Endothelial cell of umbilical vein (primary cell): ENCODE measurements at regions not wholly inside any gene's neighbourhood (a gene's known extent, or its start where the extent isn't known, plus 50 kb on each side); places are given as distances from the start of the nearest gene placed in this dataset.

ENCODE experiments used
- BruUV-seq: library from RNA; stranded (reverse); fragments of 400-500 nt; replicated peaks from 2 replicates; lab custom pipeline; 2021; lab: Mats Ljungman, UMichigan
- CTCF ChIA-PET: fragments of 300-600, 350-600 bp; sonication (Branson Sonifier 250); formaldehyde crosslinking; loops from one replicate; lab custom pipeline; 2021; ENCODE audit warnings: antibody characterized with exemption, inconsistent platforms; lab: Charles Lee
- POLR2A ChIA-PET: fragments of 300-600, 350-600 bp; sonication (Branson Sonifier 250); formaldehyde crosslinking; loops from one replicate; lab custom pipeline; 2021; ENCODE audit warnings: antibody characterized with exemption, inconsistent platforms; lab: Charles Lee
- DNase-seq: peaks from one replicate; pipeline ENCODE4 v3.0.0-alpha.2; 2011; ENCODE audit warnings: low read depth, low spot score
- FAIRE-seq: peaks from 2 replicates; lab custom pipeline; 2011; peaks lifted over from hg19 to GRCh38; lab: Jason Lieb, UNC
- H2AFZ ChIP-seq: 2 replicates; pipeline ENCODE4 v1.6.0; 2012; ENCODE audit warnings: low read depth, low read length, control low read depth, inconsistent platforms
- H3K27ac ChIP-seq: 2 replicates; pipeline ENCODE4 v1.5.1; 2011; ENCODE audit warnings: low read depth, mild to moderate bottlenecking, control low read depth, low read length, moderate library complexity; ENCODE audit not compliant: insufficient read depth
- H3K27me3 ChIP-seq, 2 experiments: 2 replicates each; pipeline versions ENCODE4 v1.6.0 to v1.6.1; 2011; ENCODE audit warnings: low read length in 2 of 2, mixed read lengths in 1 of 2; ENCODE audit not compliant: control insufficient read depth in 2 of 2, insufficient read depth in 2 of 2
- H3K36me3 ChIP-seq, 2 experiments: 2 replicates in 1 of 2; 3 replicates in 1 of 2; pipeline ENCODE4 v1.5.1; 2011; ENCODE audit warnings: low read length in 2 of 2, mild to moderate bottlenecking in 1 of 2, moderate library complexity in 1 of 2; ENCODE audit not compliant: control insufficient read depth in 2 of 2, insufficient read depth in 2 of 2; ENCODE audit errors: extremely low read depth in 1 of 2
- H3K4me1 ChIP-seq: 3 replicates; pipeline ENCODE4 v1.5.1; 2011; ENCODE audit warnings: mild to moderate bottlenecking, low read length; ENCODE audit not compliant: control insufficient read depth, insufficient read depth; ENCODE audit errors: extremely low read depth
- H3K4me2 ChIP-seq: 2 replicates; pipeline ENCODE4 v1.6.1; 2011; ENCODE audit warnings: low read length, control low read depth, mixed read lengths; ENCODE audit not compliant: insufficient read depth
- H3K4me3 ChIP-seq, 3 experiments: fragments of 200-600 bp in 1 of 3; sonication (generic), shearing (Covaris generic) in 1 of 3; replicated peaks in 1 of 3; 2 replicates each; pipeline ENCODE4 v1.5.1; 2011 to 2016; ENCODE audit warnings: control low read depth in 3 of 3, low read length in 3 of 3, mild to moderate bottlenecking in 2 of 3, inconsistent platforms in 1 of 3, low read depth in 1 of 3, moderate library complexity in 1 of 3; ENCODE audit not compliant: insufficient read depth in 1 of 3
- H3K79me2 ChIP-seq: 2 replicates; pipeline ENCODE4 v1.6.0; 2012; ENCODE audit warnings: low read length, inconsistent platforms; ENCODE audit not compliant: control insufficient read depth, insufficient read depth
- H3K9ac ChIP-seq: replicated peaks from 2 replicates; pipeline ENCODE3; 2011; ENCODE audit warnings: low read length, control low read depth; ENCODE audit not compliant: insufficient read depth; ENCODE audit errors: extremely low read depth
- H3K9me1 ChIP-seq: replicated peaks from 3 replicates; pipeline ENCODE4 v1.6.0; 2011; ENCODE audit warnings: mild to moderate bottlenecking, low read length; ENCODE audit not compliant: control insufficient read depth, insufficient read depth; ENCODE audit errors: extremely low read depth
- H3K9me3 ChIP-seq: replicated peaks from 2 replicates; pipeline ENCODE4 v1.5.1; 2012; ENCODE audit warnings: low read length, inconsistent platforms; ENCODE audit not compliant: control insufficient read depth, insufficient read depth
- H4K20me1 ChIP-seq: replicated peaks from 2 replicates; pipeline ENCODE3; 2011; ENCODE audit warnings: mild to moderate bottlenecking, low read length; ENCODE audit not compliant: control insufficient read depth, insufficient read depth; ENCODE audit errors: extremely low read depth
- CTCF ChIP-seq, 2 donors: IDR thresholded peaks; 1 replicate in 1 of 2; 2 replicates in 1 of 2; pipeline ENCODE4 v1.5.1; 2011; ENCODE audit warnings: low read length in 2 of 2, mild to moderate bottlenecking in 2 of 2, moderate library complexity in 2 of 2, control low read depth in 1 of 2, inconsistent platforms in 1 of 2, low read depth in 1 of 2; ENCODE audit not compliant: insufficient read depth in 1 of 2; ENCODE audit errors: extremely low read depth in 1 of 2
- EZH2 ChIP-seq: IDR thresholded peaks from 2 replicates; pipeline ENCODE4 v1.6.1; 2012; ENCODE audit warnings: borderline replicate concordance, low read depth, mild to moderate bottlenecking, moderate library complexity, low read length, inconsistent platforms; ENCODE audit not compliant: severe bottlenecking
- FOS ChIP-seq: IDR thresholded peaks from 2 replicates; pipeline ENCODE4 v1.6.1; 2011; ENCODE audit warnings: mild to moderate bottlenecking, low read length, moderate library complexity, borderline replicate concordance; ENCODE audit not compliant: insufficient read depth
- GATA2 ChIP-seq: IDR thresholded peaks from 2 replicates; pipeline ENCODE4 v1.7.0; 2011; ENCODE audit warnings: low read depth, mild to moderate bottlenecking, moderate library complexity, mixed read lengths, low read length; ENCODE audit not compliant: insufficient read length, insufficient read depth
- JUN ChIP-seq: IDR thresholded peaks from 2 replicates; pipeline ENCODE4 v1.6.1; 2011; ENCODE audit warnings: borderline replicate concordance, low read depth; ENCODE audit not compliant: insufficient read length, insufficient read depth
- MYC ChIP-seq: IDR thresholded peaks from one replicate; pipeline ENCODE4 v1.6.1; 2011; ENCODE audit warnings: mild to moderate bottlenecking, low read depth, low read length
- POLR2A ChIP-seq: IDR thresholded peaks from 2 replicates; pipeline ENCODE4 v1.6.1; 2012; ENCODE audit warnings: low read depth, mild to moderate bottlenecking, control low read depth, low read length
- dilution Hi-C: fragments of 300-500 bp; cut with MboI; formaldehyde crosslinking; loops from one replicate; pipeline ENCODE4 v1.15.0; 2019; ENCODE audit warnings: low sequenced_read_pairs; ENCODE audit not compliant: extremely low pct_ligation_motif_present
- intact Hi-C: fragments of 100-400 bp; cut with micrococcal nuclease; formaldehyde crosslinking; loops from one replicate; pipeline ENCODE4 v1.10.0; 2022
- TF ChIP-seq, protein P1 (sequence below): IDR thresholded peaks from 2 replicates; pipeline ENCODE4 v1.6.1; 2011; ENCODE audit not compliant: insufficient read depth, insufficient read length

GRCh38 chrY:19600711-19601110 is 143.8 kb downstream of the KDM5D start:
- POLR2A ChIA-PET: no interaction called here
- peak; percentile 82 for FAIRE-seq
- DNase-seq: peak; percentile 54

More at GRCh38 chrY:19600711-19601110, 143.8 kb downstream of the KDM5D start:
- intact Hi-C loops (loop anchor here (5.0 kb wide), 2 partner anchors 142 to 977 kb away; partner anchors contain the start of genes EIF1AY and KDM5D), dilution Hi-C loops (no loop called here)
- H3K36me3 ChIP-seq: no peaks in the 10 kb centered on the region
- no peaks in the 10 kb centered on the region for H3K9me1 ChIP-seq
- H2AFZ ChIP-seq: no peak overlapping the region
- no TSS peak for BruUV-seq
- peak overlapping the region; percentile 74 for H3K4me2 ChIP-seq
- TF ChIP-seq, protein P1, sequence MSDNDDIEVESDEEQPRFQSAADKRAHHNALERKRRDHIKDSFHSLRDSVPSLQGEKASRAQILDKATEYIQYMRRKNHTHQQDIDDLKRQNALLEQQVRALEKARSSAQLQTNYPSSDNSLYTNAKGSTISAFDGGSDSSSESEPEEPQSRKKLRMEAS: no peak
- no peak for TF ChIP-seq MYC
- peak; percentile 55 for TF ChIP-seq JUN
- TF ChIP-seq POLR2A: no peak
- TF ChIP-seq CTCF (IDR thresholded peaks at IDR 0.05; ENCODE audit: extremely low read depth in 1 of 2, insufficient read depth in 1 of 2, low read depth in 1 of 2, low read length in 2 of 2): no peak
- TF ChIP-seq FOS: no peak
- TF ChIP-seq GATA2: no peak
- no peak for TF ChIP-seq EZH2
- no peak overlapping the region for H3K9ac ChIP-seq
- H3K27ac ChIP-seq: no peak overlapping the region
- CTCF ChIA-PET: no interaction called here
- H3K4me3 ChIP-seq: no peak overlapping the region
- no peaks in the 10 kb centered on the region for H3K79me2 ChIP-seq
- no peaks in the 10 kb centered on the region for H3K27me3 ChIP-seq
- H3K9me3 ChIP-seq: no peaks in the 10 kb centered on the region
- H3K4me1 ChIP-seq: peaks cover 6% of the 10 kb centered on the region
- no peaks in the 10 kb centered on the region for H4K20me1 ChIP-seq
